Endothelial cell of umbilical vein (primary cell): ENCODE measurements at regions not wholly inside any gene's neighbourhood (a gene's known extent, or its start where the extent isn't known, plus 50 kb on each side); places are given as distances from the start of the nearest gene placed in this dataset.

Experiments
- BruUV-seq: library from RNA; stranded (reverse); fragments of 400-500 nt; replicated peaks from 2 replicates; lab custom pipeline; 2021; lab: Mats Ljungman, UMichigan
- CTCF ChIA-PET: fragments of 300-600, 350-600 bp; sonication (Branson Sonifier 250); formaldehyde crosslinking; loops from one replicate; lab custom pipeline; 2021; ENCODE audit warnings: antibody characterized with exemption, inconsistent platforms; lab: Charles Lee
- POLR2A ChIA-PET: fragments of 300-600, 350-600 bp; sonication (Branson Sonifier 250); formaldehyde crosslinking; loops from one replicate; lab custom pipeline; 2021; ENCODE audit warnings: antibody characterized with exemption, inconsistent platforms; lab: Charles Lee
- DNase-seq: peaks from one replicate; pipeline ENCODE4 v3.0.0-alpha.2; 2011; ENCODE audit warnings: low read depth, low spot score
- FAIRE-seq: peaks from 2 replicates; lab custom pipeline; 2011; peaks lifted over from hg19 to GRCh38; lab: Jason Lieb, UNC
- H2AFZ ChIP-seq: 2 replicates; pipeline ENCODE4 v1.6.0; 2012; ENCODE audit warnings: low read depth, low read length, control low read depth, inconsistent platforms
- H3K27ac ChIP-seq: 2 replicates; pipeline ENCODE4 v1.5.1; 2011; ENCODE audit warnings: low read depth, mild to moderate bottlenecking, control low read depth, low read length, moderate library complexity; ENCODE audit not compliant: insufficient read depth
- H3K27me3 ChIP-seq, 2 experiments: 2 replicates each; pipeline versions ENCODE4 v1.6.0 to v1.6.1; 2011; ENCODE audit warnings: low read length in 2 of 2, mixed read lengths in 1 of 2; ENCODE audit not compliant: control insufficient read depth in 2 of 2, insufficient read depth in 2 of 2
- H3K36me3 ChIP-seq, 2 experiments: 2 replicates in 1 of 2; 3 replicates in 1 of 2; pipeline ENCODE4 v1.5.1; 2011; ENCODE audit warnings: low read length in 2 of 2, mild to moderate bottlenecking in 1 of 2, moderate library complexity in 1 of 2; ENCODE audit not compliant: control insufficient read depth in 2 of 2, insufficient read depth in 2 of 2; ENCODE audit errors: extremely low read depth in 1 of 2
- H3K4me1 ChIP-seq: 3 replicates; pipeline ENCODE4 v1.5.1; 2011; ENCODE audit warnings: mild to moderate bottlenecking, low read length; ENCODE audit not compliant: control insufficient read depth, insufficient read depth; ENCODE audit errors: extremely low read depth
- H3K4me2 ChIP-seq: 2 replicates; pipeline ENCODE4 v1.6.1; 2011; ENCODE audit warnings: low read length, control low read depth, mixed read lengths; ENCODE audit not compliant: insufficient read depth
- H3K4me3 ChIP-seq, 3 experiments: fragments of 200-600 bp in 1 of 3; sonication (generic), shearing (Covaris generic) in 1 of 3; replicated peaks in 1 of 3; 2 replicates each; pipeline ENCODE4 v1.5.1; 2011 to 2016; ENCODE audit warnings: control low read depth in 3 of 3, low read length in 3 of 3, mild to moderate bottlenecking in 2 of 3, inconsistent platforms in 1 of 3, low read depth in 1 of 3, moderate library complexity in 1 of 3; ENCODE audit not compliant: insufficient read depth in 1 of 3
- H3K79me2 ChIP-seq: 2 replicates; pipeline ENCODE4 v1.6.0; 2012; ENCODE audit warnings: low read length, inconsistent platforms; ENCODE audit not compliant: control insufficient read depth, insufficient read depth
- H3K9ac ChIP-seq: replicated peaks from 2 replicates; pipeline ENCODE3; 2011; ENCODE audit warnings: low read length, control low read depth; ENCODE audit not compliant: insufficient read depth; ENCODE audit errors: extremely low read depth
- H3K9me1 ChIP-seq: replicated peaks from 3 replicates; pipeline ENCODE4 v1.6.0; 2011; ENCODE audit warnings: mild to moderate bottlenecking, low read length; ENCODE audit not compliant: control insufficient read depth, insufficient read depth; ENCODE audit errors: extremely low read depth
- H3K9me3 ChIP-seq: replicated peaks from 2 replicates; pipeline ENCODE4 v1.5.1; 2012; ENCODE audit warnings: low read length, inconsistent platforms; ENCODE audit not compliant: control insufficient read depth, insufficient read depth
- H4K20me1 ChIP-seq: replicated peaks from 2 replicates; pipeline ENCODE3; 2011; ENCODE audit warnings: mild to moderate bottlenecking, low read length; ENCODE audit not compliant: control insufficient read depth, insufficient read depth; ENCODE audit errors: extremely low read depth
- FOS ChIP-seq: IDR thresholded peaks from 2 replicates; pipeline ENCODE4 v1.6.1; 2011; ENCODE audit warnings: mild to moderate bottlenecking, low read length, moderate library complexity, borderline replicate concordance; ENCODE audit not compliant: insufficient read depth
- GATA2 ChIP-seq: IDR thresholded peaks from 2 replicates; pipeline ENCODE4 v1.7.0; 2011; ENCODE audit warnings: low read depth, mild to moderate bottlenecking, moderate library complexity, mixed read lengths, low read length; ENCODE audit not compliant: insufficient read length, insufficient read depth
- JUN ChIP-seq: IDR thresholded peaks from 2 replicates; pipeline ENCODE4 v1.6.1; 2011; ENCODE audit warnings: borderline replicate concordance, low read depth; ENCODE audit not compliant: insufficient read length, insufficient read depth
- MAX ChIP-seq: IDR thresholded peaks from 2 replicates; pipeline ENCODE4 v1.6.1; 2011; ENCODE audit not compliant: insufficient read depth, insufficient read length
- POLR2A ChIP-seq: IDR thresholded peaks from 2 replicates; pipeline ENCODE4 v1.6.1; 2012; ENCODE audit warnings: low read depth, mild to moderate bottlenecking, control low read depth, low read length
- POLR2AphosphoS5 ChIP-seq: IDR thresholded peaks from 2 replicates; pipeline ENCODE4 v1.6.1; 2012; ENCODE audit warnings: low read depth, mild to moderate bottlenecking, control low read depth, low read length, moderate library complexity; ENCODE audit not compliant: insufficient read depth
- dilution Hi-C: fragments of 300-500 bp; cut with MboI; formaldehyde crosslinking; loops from one replicate; pipeline ENCODE4 v1.15.0; 2019; ENCODE audit warnings: low sequenced_read_pairs; ENCODE audit not compliant: extremely low pct_ligation_motif_present
- intact Hi-C: fragments of 100-400 bp; cut with micrococcal nuclease; formaldehyde crosslinking; loops from one replicate; pipeline ENCODE4 v1.10.0; 2022

- Histone ChIP-seq H3K4me1 (peaks cover 10% of the 10 kb centered on the region), H2AFZ (peak overlapping the region; percentile 53), H3K9me1 (no peaks in the 10 kb centered on the region), H3K9ac (peak overlapping the region; percentile 37), H3K27me3 (peaks cover 0 to 5% of the 10 kb centered on the region in 2 experiments), H3K9me3 (no peaks in the 10 kb centered on the region), H3K4me2 (peak overlapping the region; percentile 42), H3K36me3 (no peaks in the 10 kb centered on the region), H3K79me2 (no peaks in the 10 kb centered on the region), H3K27ac (peak overlapping the region; percentile 56), H4K20me1 (no peaks in the 10 kb centered on the region), H3K4me3 (no peak overlapping the region)
- DNase-seq (peak; percentile 46), FAIRE-seq (peak; percentile 62)
- intact Hi-C loops = loop anchor here (2.0 kb wide), 1 partner anchor 18 kb away; no protein-coding TSS in a partner anchor
- CTCF ChIA-PET = interaction anchor here (0.6 to 1.6 kb wide), 5 partner anchors 17 to 160 kb away, joined by 3 to 4 read pairs (median 3); no protein-coding TSS in a partner anchor
- TF ChIP-seq FOS (peak; percentile 46), MAX (no peak)
- BruUV-seq = no TSS peak
- POLR2A ChIA-PET = no interaction called here
- dilution Hi-C loops = no loop called here
These were observed 81.0 kb downstream of the SEMA4F start for GRCh38 chr2:74735009-74735408.

GRCh38 chr2:74735564-74735963 is 81.5 kb downstream of the SEMA4F start:
- CTCF ChIA-PET = interaction anchor here (0.6 to 1.6 kb wide), 6 partner anchors 17 to 159 kb away, joined by 3 to 5 read pairs (median 3); no protein-coding TSS in a partner anchor
- DNase-seq = peak; percentile 24
- Histone ChIP-seq H3K9me3 (no peaks in the 10 kb centered on the region), H2AFZ (peak overlapping the region; percentile 53), H3K79me2 (no peaks in the 10 kb centered on the region), H3K27ac (peak overlapping the region; percentile 56), H3K4me1 (peaks cover 14% of the 10 kb centered on the region), H3K9me1 (no peaks in the 10 kb centered on the region), H3K4me2 (peak overlapping the region; percentile 42), H4K20me1 (no peaks in the 10 kb centered on the region), H3K9ac (peak overlapping the region; percentile 37), H3K27me3 (peaks cover 0 to 5% of the 10 kb centered on the region in 2 experiments), H3K36me3 (no peaks in the 10 kb centered on the region), H3K4me3 (no peak overlapping the region)
- no TSS peak for BruUV-seq
- FAIRE-seq = no peak
- POLR2A ChIA-PET = no interaction called here
- TF ChIP-seq POLR2AphosphoS5 (no peak), JUN (no peak), MAX (no peak), GATA2 (peak; percentile 79), POLR2A (no peak)
- dilution Hi-C loops (no loop called here), intact Hi-C loops (loop anchor here (2.0 kb wide), 1 partner anchor 17 kb away; no protein-coding TSS in a partner anchor)
